MM.1S (cell line): ENCODE measurements at regions not wholly inside any gene's neighbourhood (a gene's known extent, or its start where the extent isn't known, plus 50 kb on each side); places are given as distances from the start of the nearest gene placed in this dataset.

Source experiments
- DNase-seq: peaks from one replicate; pipeline ENCODE4 v3.0.0-alpha.2; 2015
- H2AFZ ChIP-seq: fragments of 300-600 bp; sonication (generic); 2 replicates; pipeline ENCODE4 v1.6.0; 2016; ENCODE audit warnings: antibody characterized with exemption, low read length
- H3F3A ChIP-seq: fragments of 300-600 bp; sonication (generic); 2 replicates; pipeline ENCODE4 v1.6.1; 2016; ENCODE audit warnings: mild to moderate bottlenecking, antibody characterized with exemption, low read length, moderate library complexity, mixed read lengths; ENCODE audit not compliant: insufficient read depth
- H3K27ac ChIP-seq: fragments of 300-600 bp; sonication (generic); 2 replicates; pipeline ENCODE4 v1.5.1; 2016; ENCODE audit warnings: mild to moderate bottlenecking, low read length
- H3K27me3 ChIP-seq: fragments of 300-600 bp; sonication (generic); replicated peaks from 2 replicates; pipeline ENCODE4 v1.6.0; 2016; ENCODE audit warnings: low read length; ENCODE audit not compliant: insufficient read depth
- H3K36me3 ChIP-seq: fragments of 300-600 bp; sonication (generic); replicated peaks from 2 replicates; pipeline ENCODE4 v1.6.1; 2016; ENCODE audit warnings: mild to moderate bottlenecking, low read length, mixed read lengths; ENCODE audit not compliant: insufficient read depth
- H3K4me1 ChIP-seq: fragments of 300-600 bp; sonication (generic); 2 replicates; pipeline ENCODE4 v1.6.1; 2016; ENCODE audit warnings: low read length, mixed read lengths
- H3K4me2 ChIP-seq: fragments of 300-600 bp; sonication (generic); 2 replicates; pipeline ENCODE4 v1.6.0; 2016; ENCODE audit warnings: low read depth, low read length
- H3K4me3 ChIP-seq: fragments of 300-600 bp; sonication (generic); 2 replicates; pipeline ENCODE4 v1.5.1; 2016; ENCODE audit warnings: low read length, mixed read lengths
- H3K79me2 ChIP-seq: fragments of 300-600 bp; sonication (generic); 2 replicates; pipeline ENCODE4 v1.6.1; 2016; ENCODE audit warnings: mixed run types, low read length, mixed read lengths
- H3K9ac ChIP-seq: fragments of 300-600 bp; sonication (generic); 2 replicates; pipeline ENCODE4 v1.6.1; 2016; ENCODE audit warnings: low read length, mixed read lengths
- H3K9me2 ChIP-seq: fragments of 300-600 bp; sonication (generic); replicated peaks from 2 replicates; pipeline ENCODE4 v1.6.1; 2016; ENCODE audit warnings: mild to moderate bottlenecking, low read length, mixed read lengths; ENCODE audit not compliant: insufficient read depth
- H3K9me3 ChIP-seq: fragments of 300-600 bp; sonication (generic); replicated peaks from 2 replicates; pipeline ENCODE4 v1.6.1; 2016; ENCODE audit warnings: mild to moderate bottlenecking, low read length, mixed read lengths; ENCODE audit not compliant: insufficient read depth
- H4K20me1 ChIP-seq: fragments of 300-600 bp; sonication (generic); 2 replicates; pipeline ENCODE4 v1.6.1; 2016; ENCODE audit warnings: mild to moderate bottlenecking, low read length, moderate library complexity, mixed read lengths; ENCODE audit not compliant: insufficient read depth
- EZH2 ChIP-seq: fragments of 300-600 bp; sonication (generic); optimal IDR thresholded peaks from 2 replicates; pipeline ENCODE3; 2017; ENCODE audit warnings: low read depth, mild to moderate bottlenecking, antibody characterized with exemption, low read length, mixed read lengths
- EZH2phosphoT487 ChIP-seq: fragments of 300-600 bp; sonication (generic); IDR thresholded peaks from 2 replicates; pipeline ENCODE4 v1.6.1; 2018; ENCODE audit warnings: antibody characterized with exemption, low read length
- TF ChIP-seq, protein P1 (sequence below): fragments of 300-600 bp; sonication (generic); IDR thresholded peaks from 2 replicates; pipeline ENCODE4 v1.5.1; 2016; ENCODE audit warnings: antibody characterized with exemption, low read length, mixed read lengths

DNA sequence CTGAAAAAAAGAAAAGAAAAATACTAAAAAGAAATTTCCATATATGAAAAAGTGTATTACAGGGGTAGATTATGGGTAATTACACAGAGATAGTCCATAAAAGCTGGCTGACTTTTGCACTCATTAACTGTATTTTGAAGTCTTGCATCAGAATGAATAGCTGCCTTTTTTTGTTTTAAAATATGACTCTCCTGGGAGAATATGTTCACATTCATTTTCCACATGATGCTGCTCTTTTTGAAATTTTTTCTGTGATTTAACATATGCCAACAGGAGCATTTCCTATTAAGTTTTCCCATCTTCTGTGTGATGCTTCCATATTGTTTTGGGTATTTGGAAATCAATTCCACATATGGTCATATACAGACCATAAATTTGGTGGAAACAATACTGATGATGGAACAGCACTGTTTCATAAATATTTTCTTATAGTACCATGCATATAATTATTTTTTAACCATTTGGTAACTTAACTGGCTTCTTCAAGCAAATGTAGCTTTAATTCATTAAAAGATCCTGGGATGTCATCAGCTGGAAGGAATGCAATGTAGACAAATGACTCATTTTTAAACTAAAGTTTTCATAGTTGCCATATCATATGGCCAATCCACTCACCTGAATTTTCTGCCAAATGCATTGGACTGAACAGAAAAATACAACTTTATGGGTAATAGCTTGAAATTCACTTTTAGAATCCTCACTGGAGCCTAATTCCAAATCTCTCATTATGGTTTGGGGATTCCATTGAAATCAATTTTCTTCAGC, 313.9 kb upstream of the GLI3 start:
- DNase-seq = no peak
- no peaks in the 10 kb centered on the region for H3K79me2 ChIP-seq
- H3K27me3 ChIP-seq = no peaks in the 10 kb centered on the region
- no peak for TF ChIP-seq EZH2
- TF ChIP-seq, protein P1, sequence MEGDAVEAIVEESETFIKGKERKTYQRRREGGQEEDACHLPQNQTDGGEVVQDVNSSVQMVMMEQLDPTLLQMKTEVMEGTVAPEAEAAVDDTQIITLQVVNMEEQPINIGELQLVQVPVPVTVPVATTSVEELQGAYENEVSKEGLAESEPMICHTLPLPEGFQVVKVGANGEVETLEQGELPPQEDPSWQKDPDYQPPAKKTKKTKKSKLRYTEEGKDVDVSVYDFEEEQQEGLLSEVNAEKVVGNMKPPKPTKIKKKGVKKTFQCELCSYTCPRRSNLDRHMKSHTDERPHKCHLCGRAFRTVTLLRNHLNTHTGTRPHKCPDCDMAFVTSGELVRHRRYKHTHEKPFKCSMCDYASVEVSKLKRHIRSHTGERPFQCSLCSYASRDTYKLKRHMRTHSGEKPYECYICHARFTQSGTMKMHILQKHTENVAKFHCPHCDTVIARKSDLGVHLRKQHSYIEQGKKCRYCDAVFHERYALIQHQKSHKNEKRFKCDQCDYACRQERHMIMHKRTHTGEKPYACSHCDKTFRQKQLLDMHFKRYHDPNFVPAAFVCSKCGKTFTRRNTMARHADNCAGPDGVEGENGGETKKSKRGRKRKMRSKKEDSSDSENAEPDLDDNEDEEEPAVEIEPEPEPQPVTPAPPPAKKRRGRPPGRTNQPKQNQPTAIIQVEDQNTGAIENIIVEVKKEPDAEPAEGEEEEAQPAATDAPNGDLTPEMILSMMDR = no peak
- TF ChIP-seq EZH2phosphoT487 = no peak
- no peak overlapping the region for H2AFZ ChIP-seq
- no peaks in the 10 kb centered on the region for H4K20me1 ChIP-seq
- H3K4me1 ChIP-seq = no peaks in the 10 kb centered on the region
- no peaks in the 10 kb centered on the region for H3K9me2 ChIP-seq
- no peaks in the 10 kb centered on the region for H3K36me3 ChIP-seq
- H3K4me3 ChIP-seq = no peak overlapping the region
- no peak overlapping the region for H3K9ac ChIP-seq
- no peaks in the 10 kb centered on the region for H3K9me3 ChIP-seq
- H3K27ac ChIP-seq = no peak overlapping the region
- no peak overlapping the region for H3K4me2 ChIP-seq
- no peaks in the 10 kb centered on the region for H3F3A ChIP-seq

DNA sequence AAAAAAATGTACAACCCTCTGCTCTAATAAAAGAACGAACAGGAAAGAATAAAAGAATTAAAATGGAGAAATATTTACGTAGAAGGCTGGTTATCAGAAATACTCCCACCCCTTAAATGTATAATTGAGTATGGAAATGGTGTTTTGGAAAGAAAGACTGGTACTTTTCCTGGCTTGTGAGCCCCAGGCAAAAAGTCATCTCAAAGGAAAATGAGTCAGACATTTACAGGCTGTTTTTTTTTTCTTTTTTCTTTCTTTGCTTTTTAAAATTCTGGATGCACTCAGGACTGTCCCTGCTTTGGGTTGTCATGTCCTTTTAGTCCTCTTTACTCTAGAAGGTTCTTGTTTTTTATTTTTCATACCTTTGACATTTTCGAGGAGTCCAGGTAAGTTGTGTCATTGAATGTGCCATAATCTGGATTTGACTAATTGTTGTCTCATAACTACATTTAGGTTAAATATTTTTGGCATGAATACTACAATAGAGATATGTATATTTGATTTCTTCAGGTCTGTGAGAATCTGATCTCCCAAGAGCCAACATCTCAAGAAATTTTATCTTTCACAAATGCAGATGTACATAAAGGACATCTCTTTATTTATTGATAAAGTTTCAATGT, 313.0 kb upstream of the GLI3 start:
- Histone ChIP-seq H3K27ac (no peak overlapping the region), H3K27me3 (no peaks in the 10 kb centered on the region), H3K9ac (no peak overlapping the region), H3F3A (no peaks in the 10 kb centered on the region), H4K20me1 (no peaks in the 10 kb centered on the region), H3K36me3 (no peaks in the 10 kb centered on the region), H3K4me3 (no peak overlapping the region), H3K9me2 (no peaks in the 10 kb centered on the region), H3K79me2 (no peaks in the 10 kb centered on the region), H3K4me2 (no peak overlapping the region), H3K9me3 (no peaks in the 10 kb centered on the region), H2AFZ (no peak overlapping the region), H3K4me1 (no peaks in the 10 kb centered on the region)
- DNase-seq = no peak
- TF ChIP-seq, protein P1 = no peak
- no peak for TF ChIP-seq EZH2phosphoT487
- TF ChIP-seq EZH2 = no peak

DNA sequence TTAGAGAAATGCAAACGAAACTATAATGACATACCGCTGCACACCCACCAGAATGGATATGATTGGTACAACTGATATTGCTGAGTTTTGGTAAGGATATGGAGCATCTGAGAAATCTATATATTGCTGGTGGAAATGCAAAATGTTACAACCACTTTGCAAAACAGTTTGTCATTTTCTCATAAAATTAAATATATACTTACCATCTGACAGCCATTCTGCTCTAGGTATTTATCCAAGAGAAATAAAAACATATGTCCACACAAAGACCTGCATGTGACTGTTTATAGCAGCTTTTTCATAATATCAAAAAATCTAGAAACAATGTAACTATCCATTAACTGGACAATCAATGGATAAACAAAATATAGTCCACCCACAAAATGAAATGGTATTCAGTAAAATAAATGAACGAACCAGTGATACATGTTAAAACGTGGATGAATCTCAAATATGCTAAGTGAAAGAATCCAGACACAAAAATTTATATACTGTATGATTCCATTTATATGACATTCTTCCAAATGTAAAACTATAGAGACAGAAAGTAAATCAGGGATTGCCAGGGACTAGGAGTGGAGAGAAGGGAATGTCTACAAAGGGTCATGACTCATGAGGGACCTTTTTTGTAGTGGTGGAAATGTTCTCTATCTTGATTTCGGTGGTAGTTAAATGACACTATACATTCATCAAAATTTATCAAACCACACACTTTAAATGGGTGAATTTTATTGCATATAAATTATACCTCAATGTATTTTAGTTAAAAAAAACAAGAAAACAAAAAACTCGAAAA, 312.0 kb upstream of the GLI3 start:
- H4K20me1 ChIP-seq = no peaks in the 10 kb centered on the region
- H3K27ac ChIP-seq = no peak overlapping the region
- H3K9me3 ChIP-seq = no peaks in the 10 kb centered on the region

More for the DNA sequence above, 312.0 kb upstream of the GLI3 start:
- Histone ChIP-seq H3K4me2 (no peak overlapping the region), H2AFZ (no peak overlapping the region), H3K36me3 (no peaks in the 10 kb centered on the region), H3K9me2 (no peaks in the 10 kb centered on the region), H3K27me3 (no peaks in the 10 kb centered on the region), H3K4me1 (no peaks in the 10 kb centered on the region), H3K79me2 (no peaks in the 10 kb centered on the region), H3K4me3 (no peak overlapping the region), H3K9ac (no peak overlapping the region), H3F3A (no peaks in the 10 kb centered on the region)
- no peak for DNase-seq
- no peak for TF ChIP-seq EZH2
- TF ChIP-seq, protein P1 = no peak
- TF ChIP-seq EZH2phosphoT487 = no peak
